IMR-90 (cell line): ENCODE measurements at regions not wholly inside any gene's neighbourhood (a gene's known extent, or its start where the extent isn't known, plus 50 kb on each side); places are given as distances from the start of the nearest gene placed in this dataset.
"Not testable (repeated sequence)": the region's sequence is repeated elsewhere in the genome, so short reads cannot be mapped to it uniquely, and the experiment has no call there.

Source experiments
- ATAC-seq: fragments of 200-7000 bp; cut with Tn5 transposase; 2 replicates; pipeline ENCODE4 v1.9.1; 2020; ENCODE audit warnings: low read depth, mild to moderate bottlenecking, moderate library complexity
- BruUV-seq: library from RNA; stranded (reverse); fragments of 400-500 nt; replicated peaks from 2 replicates; lab custom pipeline; 2021; lab: Mats Ljungman, UMichigan
- CTCF ChIA-PET: fragments of 300-600 bp; formaldehyde crosslinking; extraction: SDS; loops from one replicate; lab custom pipeline; 2021; ENCODE audit warnings: antibody characterized with exemption; lab: Yijun Ruan, JAX
- POLR2A ChIA-PET: fragments of 300-600 bp; sonication (Branson Sonifier 250); formaldehyde crosslinking; loops from one replicate; lab custom pipeline; 2022; ENCODE audit warnings: antibody characterized with exemption; ENCODE audit not compliant: unreplicated experiment; lab: Charles Lee
- DNase-seq: peaks from one replicate; pipeline ENCODE4 v3.0.0; 2013
- H2AFZ ChIP-seq: replicated peaks from 2 replicates; pipeline ENCODE3; 2013; ENCODE audit warnings: low read length, mild to moderate bottlenecking; ENCODE audit not compliant: poor library complexity
- H2AK5ac ChIP-seq: 2 replicates; pipeline ENCODE4 v1.6.1; 2013; ENCODE audit warnings: low read depth, low read length, inconsistent platforms
- H2AK9ac ChIP-seq: replicated peaks from 2 replicates; pipeline ENCODE3; 2013; ENCODE audit warnings: mild to moderate bottlenecking, low read depth, low read length, moderate library complexity; ENCODE audit not compliant: poor library complexity
- H2BK120ac ChIP-seq: 2 replicates; pipeline ENCODE4 v1.6.1; 2013; ENCODE audit warnings: low read depth, low read length, inconsistent platforms
- H2BK15ac ChIP-seq: 3 replicates; pipeline ENCODE4 v1.6.1; 2013; ENCODE audit warnings: low read depth, low read length, inconsistent platforms
- H2BK20ac ChIP-seq: 2 replicates; pipeline ENCODE4 v1.6.1; 2013; ENCODE audit warnings: low read depth, mild to moderate bottlenecking, inconsistent platforms, low read length, moderate library complexity
- H2BK5ac ChIP-seq: 2 replicates; pipeline ENCODE4 v1.6.1; 2013; ENCODE audit warnings: mild to moderate bottlenecking, low read depth, low read length, inconsistent platforms; ENCODE audit not compliant: poor library complexity, severe bottlenecking
- H3K14ac ChIP-seq: replicated peaks from 2 replicates; pipeline ENCODE4 v1.6.1; 2013; ENCODE audit warnings: low read depth, low read length, inconsistent platforms
- H3K18ac ChIP-seq: 2 replicates; pipeline ENCODE4 v1.6.1; 2013; ENCODE audit warnings: low read depth, low read length, control low read depth
- H3K23ac ChIP-seq: 2 replicates; pipeline ENCODE4 v1.6.1; 2013; ENCODE audit warnings: low read depth, low read length, inconsistent platforms
- H3K27ac ChIP-seq: 2 replicates; pipeline ENCODE4 v1.5.1; 2013; ENCODE audit warnings: mild to moderate bottlenecking, control low read depth, low read length; ENCODE audit not compliant: insufficient read depth
- H3K27me3 ChIP-seq: 2 replicates; pipeline ENCODE4 v1.6.1; 2013; ENCODE audit warnings: low read length; ENCODE audit not compliant: control insufficient read depth, insufficient read depth
- H3K36me3 ChIP-seq: 2 replicates; pipeline ENCODE4 v1.6.1; 2013; ENCODE audit warnings: low read length, mixed read lengths; ENCODE audit not compliant: control insufficient read depth, insufficient read depth
- H3K4ac ChIP-seq: 2 replicates; pipeline ENCODE4 v1.6.1; 2013; ENCODE audit warnings: low read depth, low read length, inconsistent platforms
- H3K4me1 ChIP-seq: 2 replicates; pipeline ENCODE4 v1.6.1; 2013; ENCODE audit warnings: low read length, mixed read lengths; ENCODE audit not compliant: control insufficient read depth, insufficient read depth
- H3K4me2 ChIP-seq: 2 replicates; pipeline ENCODE4 v1.6.1; 2013; ENCODE audit warnings: low read depth, mild to moderate bottlenecking, control low read depth, low read length, moderate library complexity
- H3K4me3 ChIP-seq: 2 replicates; pipeline ENCODE4 v1.5.1; 2013; ENCODE audit warnings: low read depth, mild to moderate bottlenecking, control low read depth, low read length, moderate library complexity; ENCODE audit not compliant: insufficient read depth
- H3K56ac ChIP-seq: 2 replicates; pipeline ENCODE4 v1.6.1; 2013; ENCODE audit warnings: low read length, inconsistent platforms; ENCODE audit not compliant: insufficient read depth; ENCODE audit errors: extremely low read depth
- H3K79me1 ChIP-seq, 2 experiments: 2 replicates each; pipeline ENCODE4 v1.6.1; 2013; ENCODE audit warnings: low read length in 2 of 2, inconsistent platforms in 1 of 2, low read depth in 1 of 2
- H3K9ac ChIP-seq: 2 replicates; pipeline ENCODE4 v1.6.1; 2013; ENCODE audit warnings: low read depth, low read length, control low read depth
- H3K9me1 ChIP-seq: 2 replicates; pipeline ENCODE4 v1.6.1; 2013; ENCODE audit warnings: low read length, inconsistent platforms; ENCODE audit not compliant: insufficient read depth
- H3K9me3 ChIP-seq: 2 replicates; pipeline ENCODE4 v1.6.1; 2013; ENCODE audit warnings: low read length; ENCODE audit not compliant: control insufficient read depth, insufficient read depth
- H4K20me1 ChIP-seq: 2 replicates; pipeline ENCODE4 v1.6.1; 2013; ENCODE audit warnings: low read length, inconsistent platforms; ENCODE audit not compliant: insufficient read depth
- H4K5ac ChIP-seq: 2 replicates; pipeline ENCODE4 v1.6.1; 2013; ENCODE audit warnings: mild to moderate bottlenecking, low read depth, low read length, control low read depth
- H4K8ac ChIP-seq, 2 experiments: 2 replicates each; pipeline ENCODE4 v1.6.1; 2013; ENCODE audit warnings: low read depth in 2 of 2, low read length in 2 of 2, control low read depth in 1 of 2, inconsistent platforms in 1 of 2
- H4K91ac ChIP-seq: 2 replicates; pipeline ENCODE4 v1.6.1; 2013; ENCODE audit warnings: low read depth, low read length, inconsistent platforms; ENCODE audit not compliant: insufficient read depth
- WGBS, 2 experiments: methylation state at CpG; one replicate each; pipeline versions ENCODE4 v1.1.5 to v1.1.7; 2013; ENCODE audit warnings: missing lambda C conversion rate in 2 of 2; ENCODE audit not compliant: insufficient read length in 1 of 2; ENCODE audit errors: extremely low coverage in 2 of 2; 5-methylcytosine and 5-hydroxymethylcytosine counted together
- dilution Hi-C: fragments of 300-500 bp; cut with HindIII; formaldehyde crosslinking; loops from one replicate; pipeline ENCODE4 v1.14.3; 2018; ENCODE audit warnings: low sequenced_read_pairs; ENCODE audit not compliant: unreplicated experiment
- in situ Hi-C: fragments of 300-500 bp; cut with MboI; formaldehyde crosslinking; loops from 3 replicates; pipeline ENCODE4 v1.14.3; 2019; ENCODE audit warnings: low sequenced_read_pairs, inconsistent platforms, mixed read lengths
- intact Hi-C: fragments of 100-400 bp; cut with micrococcal nuclease; formaldehyde crosslinking; loops from 2 replicates; pipeline ENCODE4 v1.10.0; 2022

GRCh38 chr14:19132013-19132835 lies 165.0 kb downstream of the POTEM start:
- H2AK5ac ChIP-seq, in situ Hi-C loops, H3K9me3 ChIP-seq: not testable (repeated sequence)

GRCh38 chr14:19132836-19133120 lies 165.5 kb downstream of the POTEM start:
- H3K4me1 ChIP-seq, BruUV-seq, H2AK5ac ChIP-seq, H2BK5ac ChIP-seq, H3K18ac ChIP-seq, H4K20me1 ChIP-seq, dilution Hi-C loops, H2BK120ac ChIP-seq, H2AK9ac ChIP-seq, CTCF ChIA-PET, H3K36me3 ChIP-seq, H3K23ac ChIP-seq, H3K4me2 ChIP-seq, POLR2A ChIA-PET, H2BK15ac ChIP-seq, H3K4ac ChIP-seq, DNase-seq, ATAC-seq, H3K14ac ChIP-seq, H2AFZ ChIP-seq, H3K79me1 ChIP-seq, H4K5ac ChIP-seq, H2BK20ac ChIP-seq, H3K56ac ChIP-seq, in situ Hi-C loops, H4K8ac ChIP-seq, H3K27me3 ChIP-seq, H3K9me1 ChIP-seq, H3K4me3 ChIP-seq, H3K9me3 ChIP-seq, H3K27ac ChIP-seq, H3K9ac ChIP-seq, H4K91ac ChIP-seq, intact Hi-C loops: not testable (repeated sequence)
- no CpG with 5 or more reads among the region's 22 CpGs for WGBS, 2 experiments

More at GRCh38 chr14:19132013-19132835, 165.0 kb downstream of the POTEM start:
- DNase-seq, POLR2A ChIA-PET, H4K91ac ChIP-seq, H3K9ac ChIP-seq, H2BK5ac ChIP-seq, dilution Hi-C loops, H3K79me1 ChIP-seq, H3K23ac ChIP-seq, H3K4ac ChIP-seq, H3K18ac ChIP-seq, BruUV-seq, H3K14ac ChIP-seq, intact Hi-C loops, H4K20me1 ChIP-seq, H2AK9ac ChIP-seq, H4K5ac ChIP-seq, H2BK120ac ChIP-seq, ATAC-seq, H2BK15ac ChIP-seq, H2AFZ ChIP-seq, H3K4me2 ChIP-seq, H3K27me3 ChIP-seq, H3K56ac ChIP-seq, CTCF ChIA-PET, H3K36me3 ChIP-seq, H3K27ac ChIP-seq, H3K4me3 ChIP-seq, H4K8ac ChIP-seq, H3K9me1 ChIP-seq, H2BK20ac ChIP-seq, H3K4me1 ChIP-seq: not testable (repeated sequence)
- no CpG with 5 or more reads among the region's 45 CpGs for WGBS, 2 experiments
